HL-60 (cell line): ENCODE measurements at regions not wholly inside any gene's neighbourhood (a gene's known extent, or its start where the extent isn't known, plus 50 kb on each side); places are given as distances from the start of the nearest gene placed in this dataset.

Source experiments
- DNase-seq, 2 experiments: peaks; one replicate each; pipeline ENCODE4 v3.0.0-alpha.2; 2010 to 2020; ENCODE audit warnings: low read depth in 1 of 2, low spot score in 1 of 2
- H3K27ac ChIP-seq: fragments of 250-450 bp; sonication (Bioruptor Pico); replicated peaks from 2 replicates; pipeline ENCODE4 v1.5.1; 2020; ENCODE audit warnings: mild to moderate bottlenecking, moderate library complexity
- H3K27me3 ChIP-seq: fragments of 250-450 bp; sonication (Bioruptor Pico); 2 replicates; pipeline ENCODE4 v1.5.1; 2021; ENCODE audit warnings: mild to moderate bottlenecking, moderate library complexity; ENCODE audit not compliant: insufficient read depth, poor library complexity, severe bottlenecking
- H3K4me3 ChIP-seq: replicated peaks from 2 replicates; pipeline ENCODE4 v1.5.1; 2011; ENCODE audit warnings: mild to moderate bottlenecking, control low read depth, low read length; ENCODE audit not compliant: insufficient read depth
- GABPA ChIP-seq: IDR thresholded peaks from 2 replicates; pipeline ENCODE4 v1.6.1; 2012; ENCODE audit warnings: low read depth
- POLR2AphosphoS5 ChIP-seq: IDR thresholded peaks from 2 replicates; pipeline ENCODE4 v1.6.1; 2012; ENCODE audit warnings: low read depth
- SPI1 ChIP-seq: IDR thresholded peaks from 2 replicates; pipeline ENCODE4 v1.6.1; 2012; ENCODE audit warnings: low read depth, mild to moderate bottlenecking, borderline replicate concordance
- TF ChIP-seq, protein P1 (sequence below): IDR thresholded peaks from one replicate; pipeline ENCODE4 v1.5.1; 2011; ENCODE audit warnings: low read length, control low read depth, inconsistent platforms; ENCODE audit not compliant: insufficient read depth
- TF ChIP-seq, protein P2 (sequence below): IDR thresholded peaks from 2 replicates; pipeline ENCODE4 v1.6.1; 2012; ENCODE audit warnings: low read depth; ENCODE audit not compliant: insufficient replicate concordance

DNA sequence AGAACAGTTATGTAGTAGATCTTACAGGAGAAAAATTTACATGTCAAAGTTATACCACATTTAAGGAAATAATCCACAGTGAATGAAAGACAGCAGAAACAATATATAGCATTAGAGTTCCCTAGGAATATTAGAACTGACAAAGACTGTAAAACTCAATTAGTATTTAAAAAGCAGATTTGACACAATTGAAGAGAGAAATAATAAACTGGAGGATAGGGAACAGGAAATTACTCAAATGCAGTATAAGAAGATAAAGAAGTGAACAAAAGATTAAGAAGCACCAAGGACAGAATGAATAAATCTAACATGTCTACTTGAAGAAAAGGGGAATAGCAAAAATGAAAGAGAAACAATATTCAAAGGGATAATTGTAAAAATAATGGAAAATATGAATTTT, 132.6 kb upstream of the CHRNA7 start:
- Histone ChIP-seq H3K27me3 (no peaks in the 10 kb centered on the region), H3K4me3 (no peak overlapping the region), H3K27ac (no peak overlapping the region)
- TF ChIP-seq GABPA (no peak), SPI1 (no peak), POLR2AphosphoS5 (no peak)
- TF ChIP-seq, protein P1, sequence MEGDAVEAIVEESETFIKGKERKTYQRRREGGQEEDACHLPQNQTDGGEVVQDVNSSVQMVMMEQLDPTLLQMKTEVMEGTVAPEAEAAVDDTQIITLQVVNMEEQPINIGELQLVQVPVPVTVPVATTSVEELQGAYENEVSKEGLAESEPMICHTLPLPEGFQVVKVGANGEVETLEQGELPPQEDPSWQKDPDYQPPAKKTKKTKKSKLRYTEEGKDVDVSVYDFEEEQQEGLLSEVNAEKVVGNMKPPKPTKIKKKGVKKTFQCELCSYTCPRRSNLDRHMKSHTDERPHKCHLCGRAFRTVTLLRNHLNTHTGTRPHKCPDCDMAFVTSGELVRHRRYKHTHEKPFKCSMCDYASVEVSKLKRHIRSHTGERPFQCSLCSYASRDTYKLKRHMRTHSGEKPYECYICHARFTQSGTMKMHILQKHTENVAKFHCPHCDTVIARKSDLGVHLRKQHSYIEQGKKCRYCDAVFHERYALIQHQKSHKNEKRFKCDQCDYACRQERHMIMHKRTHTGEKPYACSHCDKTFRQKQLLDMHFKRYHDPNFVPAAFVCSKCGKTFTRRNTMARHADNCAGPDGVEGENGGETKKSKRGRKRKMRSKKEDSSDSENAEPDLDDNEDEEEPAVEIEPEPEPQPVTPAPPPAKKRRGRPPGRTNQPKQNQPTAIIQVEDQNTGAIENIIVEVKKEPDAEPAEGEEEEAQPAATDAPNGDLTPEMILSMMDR: no peak
- DNase-seq: no peak

DNA sequence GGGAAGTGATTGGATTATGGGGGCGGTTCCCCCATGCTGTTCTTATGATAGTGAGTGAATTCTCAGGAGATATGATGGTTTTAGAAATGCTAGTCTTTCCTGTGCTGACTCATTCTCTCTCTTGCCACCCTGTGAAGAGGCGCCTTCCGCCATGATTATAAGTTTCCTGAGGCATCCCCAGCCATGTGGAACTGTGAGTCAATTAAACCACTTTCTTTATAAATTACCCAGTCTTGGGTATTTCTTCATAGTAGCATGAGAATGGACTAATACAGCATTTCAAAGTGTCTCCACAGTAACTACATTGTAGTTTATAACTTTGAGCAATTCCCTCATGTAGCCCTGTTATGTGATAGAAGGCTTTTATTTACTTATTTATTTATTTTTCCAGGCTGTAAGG, 128.8 kb upstream of the CHRNA7 start:
- H3K27ac ChIP-seq: no peak overlapping the region
- H3K27me3 ChIP-seq: no peaks in the 10 kb centered on the region
- no peak for TF ChIP-seq GABPA
- TF ChIP-seq POLR2AphosphoS5: no peak
- TF ChIP-seq, protein P2, sequence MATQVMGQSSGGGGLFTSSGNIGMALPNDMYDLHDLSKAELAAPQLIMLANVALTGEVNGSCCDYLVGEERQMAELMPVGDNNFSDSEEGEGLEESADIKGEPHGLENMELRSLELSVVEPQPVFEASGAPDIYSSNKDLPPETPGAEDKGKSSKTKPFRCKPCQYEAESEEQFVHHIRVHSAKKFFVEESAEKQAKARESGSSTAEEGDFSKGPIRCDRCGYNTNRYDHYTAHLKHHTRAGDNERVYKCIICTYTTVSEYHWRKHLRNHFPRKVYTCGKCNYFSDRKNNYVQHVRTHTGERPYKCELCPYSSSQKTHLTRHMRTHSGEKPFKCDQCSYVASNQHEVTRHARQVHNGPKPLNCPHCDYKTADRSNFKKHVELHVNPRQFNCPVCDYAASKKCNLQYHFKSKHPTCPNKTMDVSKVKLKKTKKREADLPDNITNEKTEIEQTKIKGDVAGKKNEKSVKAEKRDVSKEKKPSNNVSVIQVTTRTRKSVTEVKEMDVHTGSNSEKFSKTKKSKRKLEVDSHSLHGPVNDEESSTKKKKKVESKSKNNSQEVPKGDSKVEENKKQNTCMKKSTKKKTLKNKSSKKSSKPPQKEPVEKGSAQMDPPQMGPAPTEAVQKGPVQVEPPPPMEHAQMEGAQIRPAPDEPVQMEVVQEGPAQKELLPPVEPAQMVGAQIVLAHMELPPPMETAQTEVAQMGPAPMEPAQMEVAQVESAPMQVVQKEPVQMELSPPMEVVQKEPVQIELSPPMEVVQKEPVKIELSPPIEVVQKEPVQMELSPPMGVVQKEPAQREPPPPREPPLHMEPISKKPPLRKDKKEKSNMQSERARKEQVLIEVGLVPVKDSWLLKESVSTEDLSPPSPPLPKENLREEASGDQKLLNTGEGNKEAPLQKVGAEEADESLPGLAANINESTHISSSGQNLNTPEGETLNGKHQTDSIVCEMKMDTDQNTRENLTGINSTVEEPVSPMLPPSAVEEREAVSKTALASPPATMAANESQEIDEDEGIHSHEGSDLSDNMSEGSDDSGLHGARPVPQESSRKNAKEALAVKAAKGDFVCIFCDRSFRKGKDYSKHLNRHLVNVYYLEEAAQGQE: no peak
- no peak for TF ChIP-seq SPI1
- TF ChIP-seq, protein P1: no peak
- DNase-seq: no peak
- no peak overlapping the region for H3K4me3 ChIP-seq

DNA sequence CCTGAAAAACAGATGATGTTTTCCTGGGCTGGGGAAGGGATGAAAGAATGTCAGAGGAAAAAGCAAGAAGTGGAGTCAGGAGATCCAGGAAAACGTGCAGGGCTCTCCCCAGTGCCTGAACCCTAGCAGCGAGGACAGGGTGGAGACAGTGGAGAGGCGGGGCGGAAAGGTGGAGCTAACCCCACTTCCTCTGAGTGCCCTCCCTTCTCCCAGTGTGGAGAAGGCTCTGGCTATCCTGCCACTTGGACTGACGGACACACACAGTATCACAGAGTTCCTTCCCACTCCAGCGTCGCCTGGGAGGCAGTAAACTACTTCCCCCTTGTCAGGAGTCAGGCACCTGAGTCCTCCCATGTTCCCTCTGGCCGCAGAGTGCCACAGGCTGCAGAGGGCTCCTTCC, 125.3 kb upstream of the CHRNA7 start:
- H3K4me3 ChIP-seq: no peak overlapping the region
- DNase-seq: no peak
- TF ChIP-seq SPI1 (no peak), GABPA (no peak), POLR2AphosphoS5 (no peak)
- TF ChIP-seq, protein P1: no peak
- TF ChIP-seq, protein P2: no peak
- no peaks in the 10 kb centered on the region for H3K27me3 ChIP-seq
- no peak overlapping the region for H3K27ac ChIP-seq

DNA sequence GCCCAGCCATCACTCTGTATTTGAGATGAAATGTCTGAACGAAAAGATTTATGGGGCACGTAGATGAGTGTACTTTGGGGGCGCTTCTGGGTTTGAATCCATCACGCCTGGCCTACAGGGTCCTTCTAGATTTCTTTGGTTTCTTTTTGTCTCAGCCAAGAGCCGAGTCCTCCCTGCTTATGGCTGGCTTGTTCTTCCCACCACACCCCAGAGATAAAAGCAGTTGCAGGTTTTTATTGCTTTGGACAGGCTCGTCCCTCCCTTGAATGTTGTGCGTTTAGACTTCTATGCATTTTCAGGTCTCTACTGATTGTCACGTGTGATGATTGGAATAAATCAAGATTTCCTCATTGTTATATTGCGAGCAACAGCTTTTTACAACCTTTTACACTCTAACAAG, 104.8 kb upstream of the CHRNA7 start:
- no peak for TF ChIP-seq POLR2AphosphoS5
- TF ChIP-seq, protein P1: no peak
- no peak for TF ChIP-seq SPI1
- TF ChIP-seq, protein P2: no peak
- TF ChIP-seq GABPA: no peak
- Histone ChIP-seq H3K27ac (no peak overlapping the region), H3K4me3 (no peak overlapping the region), H3K27me3 (no peaks in the 10 kb centered on the region)
- DNase-seq: no peak
